ENCODE measurements at regions not wholly inside any gene's neighbourhood (a gene's known extent, or its start where the extent isn't known, plus 50 kb on each side); places are given as distances from the start of the nearest gene placed in this dataset.

GRCh38 chr12:32024884-32025592 lies 65.8 kb downstream of the RESF1 start:
- TF ChIP-seq GATA3 (IDR thresholded peaks at IDR 0.05; ENCODE audit: low read depth, low read length) (no peak), GATA2 (IDR thresholded peaks at IDR 0.05; ENCODE audit: low read depth, low read length) (no peak)
